M059J (cell line): ENCODE measurements at regions not wholly inside any gene's neighbourhood (a gene's known extent, or its start where the extent isn't known, plus 50 kb on each side); places are given as distances from the start of the nearest gene placed in this dataset.

Source experiments
- DNase-seq: peaks from one replicate; pipeline ENCODE4 v3.0.0-alpha.2; 2012; ENCODE audit warnings: low read depth

DNA sequence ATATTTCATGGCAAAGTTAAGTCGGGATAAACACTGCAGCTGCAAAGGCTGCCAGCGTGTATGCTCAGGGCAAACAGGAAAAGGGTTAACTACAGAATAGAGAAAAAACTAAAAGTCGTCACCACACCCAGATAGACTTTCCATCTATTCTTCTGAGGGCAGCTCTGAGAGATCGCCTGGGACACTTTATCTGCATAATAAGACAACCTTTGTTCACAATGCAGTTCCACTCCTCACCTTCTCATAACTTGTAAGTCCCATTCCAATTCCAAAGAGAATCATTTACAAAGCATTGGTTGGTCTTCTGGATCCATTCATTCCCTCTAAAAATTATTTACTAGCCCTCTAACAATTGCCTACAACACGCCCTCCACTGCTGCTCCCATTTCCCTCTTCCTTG, 437.4 kb downstream of the RND3 start:
- no peak for DNase-seq

- no peak for DNase-seq
These were observed 439.7 kb downstream of the RND3 start for GRCh38 chr2:150047620-150048222.

DNA sequence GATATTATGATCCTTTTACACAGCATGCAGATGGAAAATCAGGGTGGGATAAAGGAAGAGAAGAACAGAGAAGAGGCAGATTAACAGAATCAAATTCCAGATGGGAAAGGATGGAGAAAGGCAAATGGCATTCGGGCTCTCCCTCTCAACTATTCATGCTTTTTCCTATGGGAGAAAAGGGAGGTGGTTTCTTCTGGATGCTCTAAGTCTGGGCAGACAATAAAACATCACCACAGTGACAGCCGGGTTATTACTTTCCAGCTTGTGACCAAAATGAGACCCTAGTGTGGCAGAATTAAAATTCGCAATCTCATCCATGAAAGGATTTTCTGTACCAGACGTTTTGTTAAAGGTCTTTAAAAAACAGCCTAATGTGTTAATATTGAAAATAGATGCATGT, 440.7 kb downstream of the RND3 start:
- DNase-seq, result no peak

GRCh38 chr2:150046211-150046610, 441.3 kb downstream of the RND3 start:
- peak; percentile 18 for DNase-seq

DNA sequence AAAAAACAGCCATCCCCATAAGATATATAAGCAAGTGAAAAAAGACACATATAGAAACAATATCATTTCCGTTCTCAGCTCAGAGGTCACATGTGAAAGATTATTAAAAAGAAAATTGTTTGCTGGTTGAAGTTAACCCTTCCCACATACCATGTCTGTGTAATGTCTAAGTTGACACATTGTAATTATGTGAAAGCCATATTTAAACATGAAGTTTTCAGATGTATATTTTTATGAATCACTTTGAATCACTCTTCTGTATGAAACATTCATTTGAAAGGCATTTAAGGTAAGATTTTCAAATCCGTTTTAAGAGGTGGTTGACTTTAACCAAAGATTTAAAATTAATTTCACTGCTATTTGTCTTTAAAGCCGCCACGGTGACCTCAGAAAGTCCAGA, 441.9 kb downstream of the RND3 start:
- DNase-seq, result no peak

- no peak for DNase-seq
These were observed 444.3 kb downstream of the RND3 start for GRCh38 chr2:150043172-150043500.

DNA sequence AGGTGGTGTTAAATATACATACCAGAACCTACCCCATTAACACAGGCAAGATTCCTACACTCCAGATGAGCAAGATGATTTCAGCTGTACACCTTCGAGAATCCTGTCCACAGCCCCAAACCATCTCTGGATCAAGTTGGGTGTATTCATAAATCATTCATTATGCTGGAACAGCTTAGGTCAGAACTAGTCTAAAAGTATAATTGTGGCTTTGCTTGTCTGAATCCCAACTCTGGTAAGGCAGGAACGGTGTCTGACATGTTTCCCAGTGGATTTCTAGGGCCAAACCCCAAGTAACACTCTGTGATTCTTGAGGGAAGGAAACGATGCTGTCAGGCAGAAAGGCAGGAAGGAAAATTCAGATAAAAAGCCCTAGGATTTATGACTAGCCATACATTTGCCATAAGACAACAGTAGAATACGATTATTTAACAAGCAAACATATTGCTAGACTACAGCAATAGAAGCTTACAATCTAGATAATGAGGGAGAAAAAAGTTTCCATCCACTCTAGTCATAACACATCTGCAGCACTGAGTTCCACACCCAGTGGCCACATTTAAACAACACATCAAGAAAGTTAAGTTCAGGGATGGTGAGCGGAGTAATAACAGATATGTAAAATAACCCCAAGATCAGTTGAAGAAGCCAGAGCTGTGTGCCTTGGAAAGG, 444.8 kb downstream of the RND3 start:
- no peak for DNase-seq

- DNase-seq, result peak; percentile 25
These were observed 445.6 kb downstream of the RND3 start for GRCh38 chr2:150041722-150042425.

DNA sequence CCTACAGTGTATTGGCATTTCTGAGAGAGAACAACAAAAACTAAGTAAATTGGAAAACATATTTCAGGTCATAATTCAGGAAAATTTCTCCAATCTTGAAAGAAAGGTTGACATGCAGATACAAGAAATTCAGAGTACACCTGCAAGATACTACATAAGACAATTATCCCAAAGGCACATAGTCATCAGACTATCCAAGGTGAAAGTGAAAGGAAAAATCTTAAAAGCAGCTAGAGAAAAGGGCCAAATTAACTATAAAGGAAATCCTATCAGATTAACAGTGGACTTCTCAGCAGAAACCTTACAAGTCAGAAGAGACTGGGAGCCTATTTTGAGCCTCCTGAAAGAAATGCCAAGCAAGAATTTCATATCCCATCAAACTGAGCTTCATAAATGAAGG, 449.0 kb upstream of the MMADHC start:
- DNase-seq, result no peak

DNA sequence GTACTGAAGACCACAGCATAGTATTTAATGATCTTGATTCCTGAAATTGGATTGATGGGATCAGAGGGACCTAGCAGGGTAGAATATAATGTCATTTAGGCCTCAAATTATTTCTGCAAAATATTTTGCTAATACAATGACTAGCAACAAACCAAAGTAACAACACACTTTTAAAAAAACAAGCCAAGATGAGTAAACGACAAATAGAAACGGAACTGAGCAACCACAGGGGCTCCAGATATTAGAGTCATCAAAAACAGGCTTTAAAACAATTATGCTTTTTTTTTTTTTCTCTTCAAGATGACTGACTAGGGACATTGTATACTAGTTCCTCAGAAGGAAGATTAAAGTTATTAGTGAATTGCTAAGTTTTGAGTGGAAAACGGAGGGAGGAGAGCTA, 447.1 kb upstream of the MMADHC start:
- no peak for DNase-seq

DNA sequence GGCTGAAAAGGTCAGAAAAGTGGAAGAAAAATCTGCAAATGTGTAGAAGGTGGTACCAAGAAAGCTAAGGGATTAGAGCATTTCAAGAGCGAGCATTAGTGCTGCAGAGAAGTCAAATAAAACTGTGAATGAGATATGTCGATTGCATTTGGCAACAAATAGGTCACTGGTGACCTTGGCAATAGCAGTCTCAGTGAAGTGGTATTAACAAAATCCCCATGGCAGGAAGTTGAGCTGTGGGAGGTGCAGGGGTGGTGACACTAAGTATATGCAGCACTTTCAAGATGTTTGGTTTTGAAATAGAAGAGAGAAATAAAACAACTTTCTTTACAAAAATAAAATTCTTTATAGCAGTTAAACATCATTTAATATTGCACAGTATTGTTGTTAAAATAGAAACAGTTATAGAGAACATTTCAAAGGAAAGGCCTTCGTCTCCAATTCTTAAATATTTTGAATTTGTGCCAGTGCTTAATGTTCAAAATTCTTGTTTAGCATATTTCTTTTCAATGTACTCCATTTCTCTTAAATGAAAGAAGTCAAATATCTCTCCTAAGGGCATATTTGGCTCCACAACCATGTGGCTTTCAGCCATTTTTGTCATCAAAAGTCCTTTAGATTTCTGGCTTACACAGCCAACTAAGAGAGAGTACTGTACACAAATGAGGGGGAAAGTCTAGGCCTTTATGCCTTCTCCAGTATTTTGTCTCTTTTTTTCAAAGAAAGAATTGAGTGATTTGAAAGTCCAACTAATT, 443.0 kb upstream of the MMADHC start:
- DNase-seq, result no peak

DNA sequence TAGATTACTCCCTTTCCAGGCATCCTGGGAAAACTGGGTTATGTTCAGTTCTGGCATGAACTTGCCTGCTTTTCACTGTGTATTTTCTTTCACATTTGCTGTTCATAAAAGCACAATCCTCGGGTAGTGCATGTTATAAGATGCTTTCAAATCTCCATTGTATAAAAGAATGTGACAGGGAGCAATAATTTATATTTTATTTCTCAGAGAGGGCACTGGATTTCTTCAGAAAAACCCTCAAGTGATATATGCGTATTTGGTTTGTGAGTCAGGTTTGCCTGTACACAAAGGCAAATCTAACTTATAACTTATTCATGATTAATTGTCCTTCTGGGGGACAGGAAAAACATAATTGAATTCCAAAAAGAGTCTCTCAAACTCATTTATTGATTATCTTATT, 440.7 kb upstream of the MMADHC start:
- DNase-seq, result peak; percentile 41

DNA sequence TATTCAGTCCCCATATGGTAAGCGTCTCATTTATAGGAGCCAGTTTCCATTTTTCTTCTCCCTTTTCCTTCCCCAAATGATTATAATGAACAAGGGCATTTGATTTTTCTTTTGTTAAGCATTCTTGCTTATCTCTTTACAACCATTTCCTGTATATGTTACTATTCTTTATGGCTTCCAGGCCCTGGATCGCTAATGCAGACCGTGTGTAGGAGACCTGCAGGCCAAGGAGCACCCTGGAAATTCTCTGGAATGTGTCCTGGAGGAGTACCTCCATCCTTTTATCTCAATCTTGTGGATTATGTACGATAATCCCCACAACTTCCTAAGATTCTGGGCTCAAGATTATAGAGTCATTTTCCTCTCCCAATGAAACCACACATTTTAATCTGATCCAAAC, 439.6 kb upstream of the MMADHC start:
- no peak for DNase-seq

DNA sequence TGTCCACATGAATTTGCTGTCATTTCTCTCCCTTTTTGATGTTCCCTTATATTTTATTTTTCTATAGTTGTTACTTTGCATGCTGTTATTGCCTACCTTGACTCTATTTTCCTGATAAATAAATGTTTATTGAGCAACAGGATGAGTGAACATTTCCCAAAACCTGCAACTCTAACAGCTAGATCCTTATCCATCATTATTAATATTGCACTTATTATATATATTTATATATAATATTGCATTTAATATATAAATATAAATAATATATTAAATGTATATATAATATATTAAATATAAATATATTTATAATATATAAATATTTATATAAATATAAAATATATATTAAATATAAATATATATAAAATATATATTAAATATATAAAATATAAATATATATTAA, 436.1 kb upstream of the MMADHC start:
- no peak for DNase-seq

- DNase-seq, result peak; percentile 17
These were observed 435.5 kb upstream of the MMADHC start for GRCh38 chr2:150023044-150023443.

DNA sequence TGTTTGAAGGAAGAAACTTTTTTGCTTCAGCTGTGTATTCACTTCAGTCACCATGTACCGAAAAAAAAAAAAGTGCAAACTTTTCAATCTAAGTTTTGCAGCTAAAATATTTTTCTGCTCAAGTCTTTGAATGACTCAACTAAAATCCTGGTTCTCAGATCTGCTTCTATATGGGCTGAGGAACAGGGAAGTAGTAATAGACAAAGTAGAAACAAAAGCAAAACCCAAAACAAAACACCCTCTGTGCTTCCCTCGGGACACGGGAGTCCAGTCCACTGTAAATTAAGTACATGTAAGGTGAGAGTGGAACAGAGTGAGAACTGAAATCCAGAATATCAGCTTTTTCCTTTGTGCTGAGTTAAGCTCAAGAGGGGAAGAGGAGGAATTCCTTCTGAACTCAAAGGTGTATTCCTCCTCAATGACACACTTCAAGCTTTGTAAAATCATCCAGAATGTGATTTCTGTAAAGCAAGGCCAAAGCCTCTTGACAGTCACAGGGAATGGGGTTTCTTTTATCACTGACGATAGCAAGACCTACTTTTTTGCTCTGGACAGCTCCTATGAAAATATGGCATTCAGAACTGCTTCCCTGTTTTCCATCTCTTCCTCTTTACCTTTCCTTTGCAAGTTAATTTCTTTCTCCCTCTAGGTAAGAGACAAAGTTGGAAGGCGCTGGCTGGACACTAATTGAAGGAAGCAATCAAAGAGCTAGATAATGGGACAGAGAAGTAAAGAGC, 433.5 kb upstream of the MMADHC start:
- no peak for DNase-seq

GRCh38 chr2:150020221-150020620, 432.6 kb upstream of the MMADHC start:
- DNase-seq, result no peak

- no peak for DNase-seq
These were observed 431.5 kb upstream of the MMADHC start for GRCh38 chr2:150019063-150019462.

- DNase-seq, result no peak
These were observed 425.4 kb upstream of the MMADHC start for GRCh38 chr2:150012986-150013385.

DNA sequence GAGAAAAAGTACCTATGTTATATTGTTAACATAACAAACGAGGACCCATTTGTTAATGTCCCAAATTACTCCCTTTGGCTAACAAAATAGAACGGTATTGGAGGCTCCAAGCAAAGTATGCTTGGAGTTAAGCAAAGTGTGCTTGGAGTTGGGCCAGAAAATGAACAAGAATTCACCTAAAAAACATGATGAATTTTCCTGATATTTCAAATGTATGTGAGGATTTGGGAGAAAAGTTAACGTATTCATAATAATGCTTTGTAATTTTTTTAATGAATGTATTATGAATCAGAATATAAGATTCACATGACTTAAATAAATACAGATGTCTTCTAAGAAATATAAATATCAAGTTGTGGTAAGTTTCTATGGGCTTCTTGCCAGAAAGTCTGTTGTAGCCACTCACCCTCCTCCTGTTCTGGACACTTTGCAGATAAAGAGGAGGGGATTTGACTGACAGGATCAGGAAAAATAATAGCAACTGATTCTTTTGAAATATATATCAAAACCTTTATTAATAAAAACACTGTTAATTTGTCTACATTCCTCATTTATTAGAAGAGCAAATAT, 423.7 kb upstream of the MMADHC start:
- DNase-seq, result no peak

- DNase-seq, result no peak
These were observed 421.3 kb upstream of the MMADHC start for GRCh38 chr2:150008901-150009300.
